Activated naive CD8-positive, alpha-beta T cell treated with anti-CD3 and anti-CD28 coated beads for 36 hours (primary cell): ENCODE measurements at regions not wholly inside any gene's neighbourhood (a gene's known extent, or its start where the extent isn't known, plus 50 kb on each side); places are given as distances from the start of the nearest gene placed in this dataset.
"Not testable (repeated sequence)": the region's sequence is repeated elsewhere in the genome, so short reads cannot be mapped to it uniquely, and the experiment has no call there.

Source experiments
- DNase-seq: peaks from one replicate; pipeline ENCODE4 v3.0.0; 2021
- H3K27ac Mint-ChIP-seq: one replicate; pipeline ENCODE4 v1.8.0; 2022; ENCODE audit warnings: mild to moderate bottlenecking, moderate library complexity, mixed read lengths
- H3K27me3 Mint-ChIP-seq: one replicate; pipeline ENCODE4 v1.8.0; 2022; ENCODE audit warnings: mild to moderate bottlenecking, mixed read lengths
- H3K36me3 Mint-ChIP-seq: one replicate; pipeline ENCODE4 v1.8.0; 2021; ENCODE audit warnings: mild to moderate bottlenecking, mixed read lengths
- H3K4me1 Mint-ChIP-seq: one replicate; pipeline ENCODE4 v1.8.0; 2021; ENCODE audit warnings: mixed read lengths
- H3K4me3 Mint-ChIP-seq: one replicate; pipeline ENCODE4 v1.8.0; 2022; ENCODE audit warnings: mild to moderate bottlenecking, moderate library complexity, mixed read lengths
- H3K9me3 Mint-ChIP-seq: one replicate; pipeline ENCODE4 v1.8.0; 2022; ENCODE audit warnings: mixed read lengths

DNA sequence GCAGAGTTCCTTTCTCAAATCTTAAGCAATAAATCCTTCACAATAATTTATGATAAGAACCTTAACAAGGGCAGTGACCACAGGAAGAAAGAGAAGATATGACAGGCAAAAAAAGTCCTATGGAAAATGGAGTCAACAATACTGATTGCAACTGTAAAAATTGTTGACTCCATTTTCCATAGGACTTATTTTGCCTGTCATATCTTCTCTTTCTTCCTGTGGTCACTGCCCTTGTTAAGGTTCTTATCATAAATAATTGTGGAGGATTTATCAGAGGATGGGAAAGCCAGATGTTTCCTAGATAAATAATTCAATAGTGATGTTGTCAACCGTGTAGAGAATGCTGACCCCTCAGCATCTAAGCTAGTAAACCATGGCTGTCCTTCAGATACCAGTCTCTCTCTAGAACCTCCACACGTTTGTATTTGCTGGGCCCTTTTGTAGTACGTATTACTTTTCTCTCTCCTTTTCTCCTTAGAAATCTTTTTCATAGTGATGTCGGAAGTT, 172.6 kb upstream of the BET1 start:
- H3K9me3 Mint-ChIP-seq, result no peaks in the 10 kb centered on the region
- H3K4me1 Mint-ChIP-seq, result peaks cover 5% of the 10 kb centered on the region
- no peaks in the 10 kb centered on the region for H3K36me3 Mint-ChIP-seq
- DNase-seq, result no peak
- H3K27me3 Mint-ChIP-seq, result peaks cover 42% of the 10 kb centered on the region
- no peak overlapping the region for H3K27ac Mint-ChIP-seq
- no peak overlapping the region for H3K4me3 Mint-ChIP-seq

GRCh38 chr7:94177441-94177840, 173.3 kb upstream of the BET1 start:
- H3K4me3 Mint-ChIP-seq, result no peak overlapping the region
- peaks cover 5% of the 10 kb centered on the region for H3K4me1 Mint-ChIP-seq
- H3K9me3 Mint-ChIP-seq, result no peaks in the 10 kb centered on the region
- no peaks in the 10 kb centered on the region for H3K36me3 Mint-ChIP-seq
- no peak for DNase-seq
- peaks cover 42% of the 10 kb centered on the region for H3K27me3 Mint-ChIP-seq
- no peak overlapping the region for H3K27ac Mint-ChIP-seq

DNA sequence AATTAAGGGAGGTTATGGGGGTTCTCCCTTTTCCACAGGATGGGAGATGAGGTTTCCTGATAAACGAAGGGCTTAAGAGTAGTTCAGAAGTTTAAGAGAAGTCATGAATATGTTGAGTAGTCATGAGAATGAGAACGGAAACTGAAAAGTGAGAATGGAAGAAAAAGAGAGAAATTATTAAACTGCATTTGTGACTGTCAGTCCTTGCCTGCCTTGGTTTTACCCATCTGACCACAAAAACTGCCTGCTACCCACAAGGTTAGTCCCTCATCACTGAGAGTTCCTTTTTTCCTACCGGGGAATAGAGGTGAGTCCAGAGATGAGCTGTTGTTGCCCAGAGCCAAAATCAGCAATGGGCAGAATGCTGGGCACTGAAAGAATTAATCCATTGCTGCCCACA, 174.1 kb upstream of the BET1 start:
- H3K27me3 Mint-ChIP-seq, result peaks cover 36% of the 10 kb centered on the region
- peak; percentile 23 for DNase-seq
- H3K4me3 Mint-ChIP-seq, result no peak overlapping the region
- peak overlapping the region; percentile 12 for H3K27ac Mint-ChIP-seq
- peaks cover 5% of the 10 kb centered on the region for H3K4me1 Mint-ChIP-seq
- H3K36me3 Mint-ChIP-seq, result no peaks in the 10 kb centered on the region
- H3K9me3 Mint-ChIP-seq, result no peaks in the 10 kb centered on the region

GRCh38 chr7:94179466-94179865, 175.3 kb upstream of the BET1 start:
- no peak overlapping the region for H3K4me3 Mint-ChIP-seq
- H3K9me3 Mint-ChIP-seq, result no peaks in the 10 kb centered on the region
- peaks cover 5% of the 10 kb centered on the region for H3K4me1 Mint-ChIP-seq
- no peaks in the 10 kb centered on the region for H3K36me3 Mint-ChIP-seq
- H3K27ac Mint-ChIP-seq, result no peak overlapping the region
- peaks cover 23% of the 10 kb centered on the region for H3K27me3 Mint-ChIP-seq
- no peak for DNase-seq

DNA sequence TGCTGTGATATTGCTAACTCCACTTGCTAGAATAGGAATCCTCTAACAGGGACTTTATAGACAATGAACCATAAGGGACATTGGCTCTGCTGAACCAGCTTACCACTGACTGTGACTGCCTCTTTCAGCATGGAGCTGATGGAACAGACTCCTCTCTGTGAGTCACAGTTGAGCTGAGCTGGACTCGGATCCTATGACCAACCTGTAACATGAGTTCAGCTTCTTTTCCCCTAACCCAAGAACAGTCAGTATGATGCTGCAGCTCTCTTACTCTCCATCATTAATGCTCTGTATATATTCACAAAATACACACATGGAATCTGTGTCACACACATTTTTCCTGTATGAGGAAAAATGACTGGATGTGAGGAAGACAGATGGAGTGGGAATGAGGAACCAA, 177.9 kb upstream of the BET1 start:
- H3K27me3 Mint-ChIP-seq, result peaks cover 20% of the 10 kb centered on the region
- DNase-seq, result no peak
- H3K4me1 Mint-ChIP-seq, result peaks cover 5% of the 10 kb centered on the region
- no peaks in the 10 kb centered on the region for H3K9me3 Mint-ChIP-seq
- no peaks in the 10 kb centered on the region for H3K36me3 Mint-ChIP-seq
- H3K4me3 Mint-ChIP-seq, result no peak overlapping the region
- no peak overlapping the region for H3K27ac Mint-ChIP-seq

- no peaks in the 10 kb centered on the region for H3K9me3 Mint-ChIP-seq
- H3K27me3 Mint-ChIP-seq, result peaks cover 19% of the 10 kb centered on the region
- H3K27ac Mint-ChIP-seq, result no peak overlapping the region
- DNase-seq, result no peak
- H3K36me3 Mint-ChIP-seq, result no peaks in the 10 kb centered on the region
- H3K4me1 Mint-ChIP-seq, result peaks cover 4% of the 10 kb centered on the region
- H3K4me3 Mint-ChIP-seq, result no peak overlapping the region
Observed at GRCh38 chr7:94182721-94183120, 178.6 kb upstream of the BET1 start.

DNA sequence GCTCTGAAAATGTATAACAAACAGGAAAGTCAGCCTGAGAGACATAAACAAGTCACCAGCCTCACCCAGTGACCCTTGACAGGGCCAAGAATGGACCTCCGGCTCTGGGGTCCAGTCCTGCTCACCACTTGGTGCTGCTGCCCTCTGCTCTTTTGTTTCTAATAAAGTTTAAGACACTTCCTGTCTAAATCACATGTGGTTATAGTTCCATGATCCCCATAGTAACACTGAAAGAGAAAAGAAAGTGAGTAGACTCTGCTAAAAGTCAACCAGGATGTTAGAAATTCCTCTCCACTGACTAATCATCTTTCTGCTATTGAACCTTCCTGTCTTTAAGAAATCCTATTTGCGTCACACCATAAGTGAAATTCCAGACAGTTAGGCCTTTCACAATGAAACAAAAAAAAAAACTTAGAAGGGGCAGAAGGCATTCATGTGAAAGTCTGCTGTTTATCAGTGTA, 179.2 kb upstream of the BET1 start:
- no peaks in the 10 kb centered on the region for H3K4me1 Mint-ChIP-seq
- H3K4me3 Mint-ChIP-seq, result no peak overlapping the region
- H3K27me3 Mint-ChIP-seq, result peaks cover 25% of the 10 kb centered on the region
- no peak for DNase-seq
- no peaks in the 10 kb centered on the region for H3K9me3 Mint-ChIP-seq
- H3K36me3 Mint-ChIP-seq, result no peaks in the 10 kb centered on the region
- no peak overlapping the region for H3K27ac Mint-ChIP-seq

DNA sequence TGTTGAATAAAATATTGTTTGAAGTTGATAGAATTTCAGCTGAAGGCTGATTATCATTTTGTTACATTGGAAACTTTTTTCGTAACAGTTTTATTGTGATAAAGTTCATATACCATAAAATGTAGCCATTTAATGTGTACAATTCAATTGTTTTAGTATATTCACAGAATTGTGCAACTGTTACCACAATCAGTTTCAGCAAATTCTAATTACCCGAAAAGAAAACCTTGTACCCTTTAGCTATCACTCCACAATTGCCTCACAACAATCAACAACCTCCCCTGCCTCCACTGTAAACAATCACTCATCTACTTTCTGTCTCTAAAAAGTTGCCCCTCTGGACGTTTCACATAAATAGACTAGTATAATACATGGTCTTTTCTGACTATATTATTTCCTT, 179.7 kb upstream of the BET1 start:
- Mint-ChIP-seq H3K27ac (no peak overlapping the region), H3K4me3 (no peak overlapping the region), H3K9me3 (no peaks in the 10 kb centered on the region), H3K27me3 (peaks cover 29% of the 10 kb centered on the region), H3K4me1 (no peaks in the 10 kb centered on the region), H3K36me3 (no peaks in the 10 kb centered on the region)
- DNase-seq, result no peak

GRCh38 chr7:94188350-94188749, 184.2 kb upstream of the BET1 start:
- DNase-seq, result no peak
- Mint-ChIP-seq H3K27ac (no peak overlapping the region), H3K27me3 (peaks cover 24% of the 10 kb centered on the region), H3K36me3 (no peaks in the 10 kb centered on the region), H3K9me3 (no peaks in the 10 kb centered on the region), H3K4me1 (no peaks in the 10 kb centered on the region), H3K4me3 (no peak overlapping the region)

DNA sequence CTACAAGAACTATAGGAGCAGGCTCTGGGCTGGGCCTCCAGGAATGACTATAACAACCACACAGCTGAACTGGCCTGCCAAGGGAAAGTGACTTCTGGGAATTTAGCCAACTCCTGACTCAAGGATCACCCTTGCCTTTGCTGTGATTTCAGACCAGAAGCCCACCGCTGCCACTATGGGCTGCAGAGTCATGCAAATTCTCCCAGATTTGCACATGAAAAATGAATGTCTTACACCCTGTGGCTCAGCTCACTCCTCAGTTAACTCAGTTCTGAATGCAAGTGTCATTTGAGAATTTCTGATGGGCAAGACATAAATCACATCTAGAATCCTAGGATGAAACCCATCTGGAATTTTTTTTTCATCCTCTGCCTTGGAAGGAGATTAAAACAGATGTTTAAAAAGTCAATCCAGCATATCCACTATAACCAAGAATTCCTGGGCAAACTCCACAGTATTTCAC, 186.5 kb upstream of the BET1 start:
- no peaks in the 10 kb centered on the region for H3K4me1 Mint-ChIP-seq
- H3K27me3 Mint-ChIP-seq, result peaks cover 27% of the 10 kb centered on the region
- DNase-seq, result no peak
- H3K36me3 Mint-ChIP-seq, result no peaks in the 10 kb centered on the region
- no peaks in the 10 kb centered on the region for H3K9me3 Mint-ChIP-seq
- H3K27ac Mint-ChIP-seq, result no peak overlapping the region
- no peak overlapping the region for H3K4me3 Mint-ChIP-seq

DNA sequence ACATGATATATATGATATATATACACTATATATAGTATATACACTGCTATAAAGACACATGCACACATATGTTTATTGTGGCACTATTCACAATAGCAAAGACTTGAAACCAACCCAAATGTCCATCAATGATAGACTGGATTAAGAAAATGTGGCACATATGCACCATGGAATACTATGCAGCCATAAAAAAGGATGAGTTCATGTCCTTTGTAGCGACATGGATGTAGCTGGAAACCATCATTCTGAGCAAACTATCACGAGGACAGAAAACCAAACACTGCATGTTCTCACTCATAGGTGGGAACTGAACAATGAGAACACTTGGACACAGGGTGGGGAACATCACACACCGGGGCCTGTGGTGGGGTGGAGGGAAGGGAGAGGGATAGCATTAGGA, 190.3 kb upstream of the BET1 start:
- not testable (repeated sequence) for H3K27me3 Mint-ChIP-seq, H3K27ac Mint-ChIP-seq, H3K9me3 Mint-ChIP-seq, H3K4me1 Mint-ChIP-seq, H3K36me3 Mint-ChIP-seq, DNase-seq, H3K4me3 Mint-ChIP-seq

- no peaks in the 10 kb centered on the region for H3K9me3 Mint-ChIP-seq
- peaks cover 3% of the 10 kb centered on the region for H3K27me3 Mint-ChIP-seq
- H3K4me1 Mint-ChIP-seq, result no peaks in the 10 kb centered on the region
- H3K4me3 Mint-ChIP-seq, result no peak overlapping the region
- H3K27ac Mint-ChIP-seq, result no peak overlapping the region
- DNase-seq, result no peak
- no peaks in the 10 kb centered on the region for H3K36me3 Mint-ChIP-seq
Observed at GRCh38 chr7:94195201-94195600, 191.0 kb upstream of the BET1 start.

DNA sequence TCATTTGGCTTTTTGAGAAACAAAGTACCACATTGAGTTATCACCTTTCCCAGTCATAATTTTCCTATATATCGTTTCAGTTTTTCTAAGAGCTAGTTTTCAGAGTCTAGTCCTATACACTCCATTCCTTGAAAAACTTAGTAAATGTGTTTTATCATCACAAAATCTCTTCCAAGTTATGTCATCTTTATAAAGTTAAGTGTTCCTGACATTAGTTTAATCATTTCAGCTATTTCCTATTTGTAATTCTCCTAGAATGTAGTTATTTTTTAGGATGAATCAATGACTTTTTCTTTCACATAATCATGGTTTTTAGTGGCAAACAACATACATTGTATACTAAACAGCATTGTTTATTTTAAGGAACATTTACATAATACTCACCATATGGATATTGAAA, 191.7 kb upstream of the BET1 start:
- peaks cover 3% of the 10 kb centered on the region for H3K27me3 Mint-ChIP-seq
- no peak overlapping the region for H3K4me3 Mint-ChIP-seq
- no peaks in the 10 kb centered on the region for H3K4me1 Mint-ChIP-seq
- no peak overlapping the region for H3K27ac Mint-ChIP-seq
- H3K9me3 Mint-ChIP-seq, result no peaks in the 10 kb centered on the region
- no peaks in the 10 kb centered on the region for H3K36me3 Mint-ChIP-seq
- DNase-seq, result no peak

GRCh38 chr7:94205529-94205928, 189.2 kb upstream of the COL1A2 start:
- Mint-ChIP-seq H3K36me3 (no peaks in the 10 kb centered on the region), H3K9me3 (no peaks in the 10 kb centered on the region), H3K4me3 (no peak overlapping the region), H3K4me1 (no peaks in the 10 kb centered on the region), H3K27me3 (no peaks in the 10 kb centered on the region), H3K27ac (no peak overlapping the region)
- no peak for DNase-seq

DNA sequence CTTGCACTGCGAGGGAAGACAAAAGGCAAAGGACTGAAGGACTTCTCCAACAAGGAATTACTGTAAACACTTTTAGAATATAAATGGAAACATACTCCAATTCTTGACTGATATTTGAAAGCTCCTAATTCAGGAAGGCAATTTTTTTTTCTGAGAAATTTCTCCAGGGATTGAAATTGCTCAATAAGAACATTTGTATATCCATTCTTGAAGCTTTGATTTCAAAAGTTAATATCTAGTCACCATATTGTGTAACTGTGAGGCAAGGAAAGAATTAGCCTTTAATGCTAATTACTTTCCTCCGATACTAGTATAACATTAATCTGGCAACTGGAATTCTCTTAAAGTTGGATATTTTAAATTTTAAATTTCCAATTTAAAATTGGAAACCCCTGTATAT, 188.4 kb upstream of the COL1A2 start:
- no peak for DNase-seq
- Mint-ChIP-seq H3K27me3 (no peaks in the 10 kb centered on the region), H3K9me3 (no peaks in the 10 kb centered on the region), H3K36me3 (no peaks in the 10 kb centered on the region), H3K4me1 (no peaks in the 10 kb centered on the region), H3K27ac (no peak overlapping the region), H3K4me3 (no peak overlapping the region)

- DNase-seq, result no peak
- H3K4me1 Mint-ChIP-seq, result no peaks in the 10 kb centered on the region
- no peak overlapping the region for H3K27ac Mint-ChIP-seq
- H3K4me3 Mint-ChIP-seq, result no peak overlapping the region
- no peaks in the 10 kb centered on the region for H3K27me3 Mint-ChIP-seq
- no peaks in the 10 kb centered on the region for H3K36me3 Mint-ChIP-seq
- no peaks in the 10 kb centered on the region for H3K9me3 Mint-ChIP-seq
Observed at GRCh38 chr7:94212160-94212559, 182.5 kb upstream of the COL1A2 start.
